H1 (cell line): ENCODE measurements at regions not wholly inside any gene's neighbourhood (a gene's known extent, or its start where the extent isn't known, plus 50 kb on each side); places are given as distances from the start of the nearest gene placed in this dataset.

Source experiments
- ASH2L ChIP-seq: fragments of 200-600, 300-600 bp; sonication (generic); IDR thresholded peaks from one replicate; pipeline ENCODE4 v1.7.1; 2017; ENCODE audit warnings: low read length
- CEBPB ChIP-seq: IDR thresholded peaks from 2 replicates; pipeline ENCODE4 v1.6.1; 2012; ENCODE audit warnings: low read depth, low read length
- CHD2 ChIP-seq: IDR thresholded peaks from 2 replicates; pipeline ENCODE4 v1.6.1; 2012; ENCODE audit warnings: low read length, improper control_type of control experiment
- GTF2F1 ChIP-seq: IDR thresholded peaks from 2 replicates; pipeline ENCODE4 v1.6.1; 2012; ENCODE audit warnings: low read depth, low read length, improper control_type of control experiment, borderline replicate concordance
- KDM1A ChIP-seq: fragments of 200-600, 300-600 bp; sonication (generic); IDR thresholded peaks from 2 replicates; pipeline ENCODE4 v1.7.1; 2016; ENCODE audit warnings: mild to moderate bottlenecking, low read length, borderline replicate concordance
- RFX5 ChIP-seq: IDR thresholded peaks from 2 replicates; pipeline ENCODE4 v1.6.1; 2011; ENCODE audit warnings: low read depth, low read length, improper control_type of control experiment, borderline replicate concordance
- SP1 ChIP-seq: IDR thresholded peaks from 2 replicates; pipeline ENCODE4 v1.6.1; 2011; ENCODE audit warnings: low read depth, low read length
- SRF ChIP-seq: IDR thresholded peaks from 2 replicates; pipeline ENCODE4 v1.6.1; 2011; ENCODE audit warnings: mild to moderate bottlenecking, low read depth, low read length, moderate library complexity
- TEAD4 ChIP-seq: IDR thresholded peaks from 2 replicates; pipeline ENCODE4 v1.6.1; 2012; ENCODE audit warnings: low read depth, low read length, inconsistent platforms, mixed read lengths
- ZNF274 ChIP-seq: IDR thresholded peaks from 2 replicates; pipeline ENCODE4 v1.7.0; 2012; ENCODE audit warnings: low read length, borderline replicate concordance; ENCODE audit errors: extremely low read depth
- TF ChIP-seq, protein P1 (sequence below): fragments of 300-600 bp; sonication (generic); IDR thresholded peaks from 2 replicates; pipeline ENCODE4 v1.7.1; 2012; ENCODE audit warnings: low read length, moderate library complexity, mild to moderate bottlenecking, inconsistent platforms; ENCODE audit not compliant: insufficient replicate concordance
- TF ChIP-seq, protein P2 (sequence below): IDR thresholded peaks from 2 replicates; pipeline ENCODE4 v1.6.1; 2012; ENCODE audit warnings: inconsistent platforms

DNA sequence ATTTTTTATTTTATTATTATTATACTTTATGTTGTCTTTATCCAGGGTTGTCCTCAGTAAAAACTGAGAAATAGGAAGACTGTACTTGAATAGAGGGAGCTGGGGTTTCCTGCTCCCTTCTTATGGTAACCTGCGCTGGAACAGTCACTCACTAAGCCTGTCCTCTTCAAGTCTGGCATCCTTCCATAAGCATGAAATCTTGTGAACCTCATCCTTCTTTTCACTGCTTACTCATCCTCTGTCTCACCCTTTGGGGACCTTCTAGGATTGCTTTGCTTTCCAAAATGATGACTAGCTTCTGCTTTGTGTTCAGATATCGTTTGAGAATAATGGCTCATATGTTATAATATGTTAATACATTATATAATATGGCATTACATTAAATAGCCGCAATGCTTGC lies 90.6 kb downstream of the C6orf118 start (continued):
- TF ChIP-seq, protein P1, sequence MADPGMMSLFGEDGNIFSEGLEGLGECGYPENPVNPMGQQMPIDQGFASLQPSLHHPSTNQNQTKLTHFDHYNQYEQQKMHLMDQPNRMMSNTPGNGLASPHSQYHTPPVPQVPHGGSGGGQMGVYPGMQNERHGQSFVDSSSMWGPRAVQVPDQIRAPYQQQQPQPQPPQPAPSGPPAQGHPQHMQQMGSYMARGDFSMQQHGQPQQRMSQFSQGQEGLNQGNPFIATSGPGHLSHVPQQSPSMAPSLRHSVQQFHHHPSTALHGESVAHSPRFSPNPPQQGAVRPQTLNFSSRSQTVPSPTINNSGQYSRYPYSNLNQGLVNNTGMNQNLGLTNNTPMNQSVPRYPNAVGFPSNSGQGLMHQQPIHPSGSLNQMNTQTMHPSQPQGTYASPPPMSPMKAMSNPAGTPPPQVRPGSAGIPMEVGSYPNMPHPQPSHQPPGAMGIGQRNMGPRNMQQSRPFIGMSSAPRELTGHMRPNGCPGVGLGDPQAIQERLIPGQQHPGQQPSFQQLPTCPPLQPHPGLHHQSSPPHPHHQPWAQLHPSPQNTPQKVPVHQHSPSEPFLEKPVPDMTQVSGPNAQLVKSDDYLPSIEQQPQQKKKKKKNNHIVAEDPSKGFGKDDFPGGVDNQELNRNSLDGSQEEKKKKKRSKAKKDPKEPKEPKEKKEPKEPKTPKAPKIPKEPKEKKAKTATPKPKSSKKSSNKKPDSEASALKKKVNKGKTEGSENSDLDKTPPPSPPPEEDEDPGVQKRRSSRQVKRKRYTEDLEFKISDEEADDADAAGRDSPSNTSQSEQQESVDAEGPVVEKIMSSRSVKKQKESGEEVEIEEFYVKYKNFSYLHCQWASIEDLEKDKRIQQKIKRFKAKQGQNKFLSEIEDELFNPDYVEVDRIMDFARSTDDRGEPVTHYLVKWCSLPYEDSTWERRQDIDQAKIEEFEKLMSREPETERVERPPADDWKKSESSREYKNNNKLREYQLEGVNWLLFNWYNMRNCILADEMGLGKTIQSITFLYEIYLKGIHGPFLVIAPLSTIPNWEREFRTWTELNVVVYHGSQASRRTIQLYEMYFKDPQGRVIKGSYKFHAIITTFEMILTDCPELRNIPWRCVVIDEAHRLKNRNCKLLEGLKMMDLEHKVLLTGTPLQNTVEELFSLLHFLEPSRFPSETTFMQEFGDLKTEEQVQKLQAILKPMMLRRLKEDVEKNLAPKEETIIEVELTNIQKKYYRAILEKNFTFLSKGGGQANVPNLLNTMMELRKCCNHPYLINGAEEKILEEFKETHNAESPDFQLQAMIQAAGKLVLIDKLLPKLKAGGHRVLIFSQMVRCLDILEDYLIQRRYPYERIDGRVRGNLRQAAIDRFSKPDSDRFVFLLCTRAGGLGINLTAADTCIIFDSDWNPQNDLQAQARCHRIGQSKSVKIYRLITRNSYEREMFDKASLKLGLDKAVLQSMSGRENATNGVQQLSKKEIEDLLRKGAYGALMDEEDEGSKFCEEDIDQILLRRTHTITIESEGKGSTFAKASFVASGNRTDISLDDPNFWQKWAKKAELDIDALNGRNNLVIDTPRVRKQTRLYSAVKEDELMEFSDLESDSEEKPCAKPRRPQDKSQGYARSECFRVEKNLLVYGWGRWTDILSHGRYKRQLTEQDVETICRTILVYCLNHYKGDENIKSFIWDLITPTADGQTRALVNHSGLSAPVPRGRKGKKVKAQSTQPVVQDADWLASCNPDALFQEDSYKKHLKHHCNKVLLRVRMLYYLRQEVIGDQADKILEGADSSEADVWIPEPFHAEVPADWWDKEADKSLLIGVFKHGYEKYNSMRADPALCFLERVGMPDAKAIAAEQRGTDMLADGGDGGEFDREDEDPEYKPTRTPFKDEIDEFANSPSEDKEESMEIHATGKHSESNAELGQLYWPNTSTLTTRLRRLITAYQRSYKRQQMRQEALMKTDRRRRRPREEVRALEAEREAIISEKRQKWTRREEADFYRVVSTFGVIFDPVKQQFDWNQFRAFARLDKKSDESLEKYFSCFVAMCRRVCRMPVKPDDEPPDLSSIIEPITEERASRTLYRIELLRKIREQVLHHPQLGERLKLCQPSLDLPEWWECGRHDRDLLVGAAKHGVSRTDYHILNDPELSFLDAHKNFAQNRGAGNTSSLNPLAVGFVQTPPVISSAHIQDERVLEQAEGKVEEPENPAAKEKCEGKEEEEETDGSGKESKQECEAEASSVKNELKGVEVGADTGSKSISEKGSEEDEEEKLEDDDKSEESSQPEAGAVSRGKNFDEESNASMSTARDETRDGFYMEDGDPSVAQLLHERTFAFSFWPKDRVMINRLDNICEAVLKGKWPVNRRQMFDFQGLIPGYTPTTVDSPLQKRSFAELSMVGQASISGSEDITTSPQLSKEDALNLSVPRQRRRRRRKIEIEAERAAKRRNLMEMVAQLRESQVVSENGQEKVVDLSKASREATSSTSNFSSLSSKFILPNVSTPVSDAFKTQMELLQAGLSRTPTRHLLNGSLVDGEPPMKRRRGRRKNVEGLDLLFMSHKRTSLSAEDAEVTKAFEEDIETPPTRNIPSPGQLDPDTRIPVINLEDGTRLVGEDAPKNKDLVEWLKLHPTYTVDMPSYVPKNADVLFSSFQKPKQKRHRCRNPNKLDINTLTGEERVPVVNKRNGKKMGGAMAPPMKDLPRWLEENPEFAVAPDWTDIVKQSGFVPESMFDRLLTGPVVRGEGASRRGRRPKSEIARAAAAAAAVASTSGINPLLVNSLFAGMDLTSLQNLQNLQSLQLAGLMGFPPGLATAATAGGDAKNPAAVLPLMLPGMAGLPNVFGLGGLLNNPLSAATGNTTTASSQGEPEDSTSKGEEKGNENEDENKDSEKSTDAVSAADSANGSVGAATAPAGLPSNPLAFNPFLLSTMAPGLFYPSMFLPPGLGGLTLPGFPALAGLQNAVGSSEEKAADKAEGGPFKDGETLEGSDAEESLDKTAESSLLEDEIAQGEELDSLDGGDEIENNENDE: no peak
- no peak for TF ChIP-seq ZNF274
- no peak for TF ChIP-seq GTF2F1
- TF ChIP-seq TEAD4: no peak
- TF ChIP-seq SP1: no peak
- TF ChIP-seq RFX5: no peak
- no peak for TF ChIP-seq KDM1A
- no peak for TF ChIP-seq CEBPB
- TF ChIP-seq, protein P2, sequence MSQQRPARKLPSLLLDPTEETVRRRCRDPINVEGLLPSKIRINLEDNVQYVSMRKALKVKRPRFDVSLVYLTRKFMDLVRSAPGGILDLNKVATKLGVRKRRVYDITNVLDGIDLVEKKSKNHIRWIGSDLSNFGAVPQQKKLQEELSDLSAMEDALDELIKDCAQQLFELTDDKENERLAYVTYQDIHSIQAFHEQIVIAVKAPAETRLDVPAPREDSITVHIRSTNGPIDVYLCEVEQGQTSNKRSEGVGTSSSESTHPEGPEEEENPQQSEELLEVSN: no peak
- no peak for TF ChIP-seq CHD2
- TF ChIP-seq ASH2L: no peak
- TF ChIP-seq SRF: no peak
